ENCODE measurements at regions not wholly inside any gene's neighbourhood (a gene's known extent, or its start where the extent isn't known, plus 50 kb on each side); places are given as distances from the start of the nearest gene placed in this dataset.

- no peak for TF ChIP-seq TSHZ2 (CRISPR knock-in tag; IDR thresholded peaks at IDR 0.05)
- TF ChIP-seq ESRRG (CRISPR knock-in tag; IDR thresholded peaks at IDR 0.05), result no peak
- TF ChIP-seq RARB (CRISPR knock-in tag; IDR thresholded peaks at IDR 0.05), result no peak
- no peak for TF ChIP-seq ISL1 (CRISPR knock-in tag; IDR thresholded peaks at IDR 0.05)
- TF ChIP-seq PATZ1 (CRISPR knock-in tag; IDR thresholded peaks at IDR 0.05; ENCODE audit: borderline replicate concordance), result no peak
- TF ChIP-seq ZNF8 (CRISPR knock-in tag; IDR thresholded peaks at IDR 0.05), result no peak
- TF ChIP-seq ARNTL (CRISPR knock-in tag; IDR thresholded peaks at IDR 0.05; ENCODE audit: borderline replicate concordance, low read depth), result no peak
- no peak for TF ChIP-seq SNAI2 (CRISPR knock-in tag; IDR thresholded peaks at IDR 0.05)
Measured at GRCh38 chr5:128813317-128814070, 151.8 kb upstream of the SLC27A6 start (continued).

GRCh38 chr5:128815201-128815600 is 150.1 kb upstream of the SLC27A6 start:
- ATAC-seq, result no peak; the same call in 2 of the 3 replicates
- no peak for TF ChIP-seq CREB5 (CRISPR knock-in tag; IDR thresholded peaks at IDR 0.05; ENCODE audit: low read depth)
- no peak for TF ChIP-seq CSRNP3 (CRISPR knock-in tag; IDR thresholded peaks at IDR 0.05)
- TF ChIP-seq ISL1 (CRISPR knock-in tag; IDR thresholded peaks at IDR 0.05), result no peak
- TF ChIP-seq ZNF8 (CRISPR knock-in tag; IDR thresholded peaks at IDR 0.05), result no peak
- TF ChIP-seq PPARA (CRISPR knock-in tag; IDR thresholded peaks at IDR 0.05; ENCODE audit: borderline replicate concordance), result no peak
- TF ChIP-seq TCF4 (CRISPR knock-in tag; IDR thresholded peaks at IDR 0.05; ENCODE audit: borderline replicate concordance), result no peak
- TF ChIP-seq ZC3H10 (CRISPR knock-in tag; IDR thresholded peaks at IDR 0.05), result no peak

- no peak for ATAC-seq
- no peak for TF ChIP-seq PPARA (CRISPR knock-in tag; IDR thresholded peaks at IDR 0.05; ENCODE audit: borderline replicate concordance)
- TF ChIP-seq PATZ1 (CRISPR knock-in tag; IDR thresholded peaks at IDR 0.05; ENCODE audit: borderline replicate concordance), result no peak
- TF ChIP-seq POU6F1 (CRISPR knock-in tag; IDR thresholded peaks at IDR 0.05; ENCODE audit: borderline replicate concordance, low read depth), result no peak
- no peak for TF ChIP-seq ZFP30 (CRISPR knock-in tag; IDR thresholded peaks at IDR 0.05)
- TF ChIP-seq ZNF70 (CRISPR knock-in tag; IDR thresholded peaks at IDR 0.05), result no peak
- TF ChIP-seq ISL1 (CRISPR knock-in tag; IDR thresholded peaks at IDR 0.05), result no peak
- TF ChIP-seq TCF4 (CRISPR knock-in tag; IDR thresholded peaks at IDR 0.05; ENCODE audit: borderline replicate concordance), result no peak
- TF ChIP-seq ZC3H10 (CRISPR knock-in tag; IDR thresholded peaks at IDR 0.05), result no peak
- TF ChIP-seq RARB (CRISPR knock-in tag; IDR thresholded peaks at IDR 0.05), result no peak
- no peak for TF ChIP-seq OSR1 (CRISPR knock-in tag; IDR thresholded peaks at IDR 0.05)
- TF ChIP-seq CSRNP3 (CRISPR knock-in tag; IDR thresholded peaks at IDR 0.05), result no peak
- no peak for TF ChIP-seq ESRRG (CRISPR knock-in tag; IDR thresholded peaks at IDR 0.05)
Measured at GRCh38 chr5:128825826-128826225, 139.5 kb upstream of the SLC27A6 start.

Measured in SK-N-SH treated with all-trans-retinoic acid at 6 μM for 48 hours (cell line).